ENCODE measurements at regions not wholly inside any gene's neighbourhood (a gene's known extent, or its start where the extent isn't known, plus 50 kb on each side); places are given as distances from the start of the nearest gene placed in this dataset.

- no peak for TF ChIP-seq CTCF (IDR thresholded peaks at IDR 0.05; ENCODE audit: insufficient read depth, low read depth, low read length, missing control alignments)
- DNase-seq (ENCODE audit: low read depth): no peak
- H3K4me3 ChIP-seq (ENCODE audit: low read length): no peak overlapping the region
Observed at GRCh38 chr18:1527805-1528204, 623.1 kb downstream of the ADCYAP1 start.

- no peak for DNase-seq (ENCODE audit: low read depth)
- no peak for TF ChIP-seq CTCF (IDR thresholded peaks at IDR 0.05; ENCODE audit: insufficient read depth, low read depth, low read length, missing control alignments)
- H3K4me3 ChIP-seq (ENCODE audit: low read length): no peak overlapping the region
Observed at GRCh38 chr18:1528447-1528846, 623.8 kb downstream of the ADCYAP1 start.

GRCh38 chr18:1528964-1529509, 624.4 kb downstream of the ADCYAP1 start:
- H3K4me3 ChIP-seq (ENCODE audit: low read length): no peak overlapping the region
- no peak for DNase-seq (ENCODE audit: low read depth)
- no peak for TF ChIP-seq CTCF (IDR thresholded peaks at IDR 0.05; ENCODE audit: insufficient read depth, low read depth, low read length, missing control alignments)

GRCh38 chr18:1530650-1531049, 626.0 kb downstream of the ADCYAP1 start:
- no peak for TF ChIP-seq CTCF (IDR thresholded peaks at IDR 0.05; ENCODE audit: insufficient read depth, low read depth, low read length, missing control alignments)
- no peak for DNase-seq (ENCODE audit: low read depth)

GRCh38 chr18:1539276-1539675, 634.6 kb downstream of the ADCYAP1 start:
- no peak for TF ChIP-seq CTCF (IDR thresholded peaks at IDR 0.05; ENCODE audit: insufficient read depth, low read depth, low read length, missing control alignments)
- H3K4me3 ChIP-seq (ENCODE audit: low read length): no peak overlapping the region
- DNase-seq (ENCODE audit: low read depth): no peak

More at GRCh38 chr18:1530650-1531049, 626.0 kb downstream of the ADCYAP1 start:
- no peak overlapping the region for H3K4me3 ChIP-seq (ENCODE audit: low read length)

GRCh38 chr18:1541478-1541877, 636.8 kb downstream of the ADCYAP1 start:
- no peak for DNase-seq (ENCODE audit: low read depth)
- TF ChIP-seq CTCF (IDR thresholded peaks at IDR 0.05; ENCODE audit: insufficient read depth, low read depth, low read length, missing control alignments): no peak

GRCh38 chr18:1542230-1542774, 637.6 kb downstream of the ADCYAP1 start:
- TF ChIP-seq CTCF (IDR thresholded peaks at IDR 0.05; ENCODE audit: insufficient read depth, low read depth, low read length, missing control alignments): no peak
- no peak for DNase-seq (ENCODE audit: low read depth)

More at GRCh38 chr18:1541478-1541877, 636.8 kb downstream of the ADCYAP1 start:
- no peak overlapping the region for H3K4me3 ChIP-seq (ENCODE audit: low read length)

More at GRCh38 chr18:1542230-1542774, 637.6 kb downstream of the ADCYAP1 start:
- H3K4me3 ChIP-seq (ENCODE audit: low read length): no peak overlapping the region
